ENCODE measurements at regions not wholly inside any gene's neighbourhood (a gene's known extent, or its start where the extent isn't known, plus 50 kb on each side); places are given as distances from the start of the nearest gene placed in this dataset.

DNA sequence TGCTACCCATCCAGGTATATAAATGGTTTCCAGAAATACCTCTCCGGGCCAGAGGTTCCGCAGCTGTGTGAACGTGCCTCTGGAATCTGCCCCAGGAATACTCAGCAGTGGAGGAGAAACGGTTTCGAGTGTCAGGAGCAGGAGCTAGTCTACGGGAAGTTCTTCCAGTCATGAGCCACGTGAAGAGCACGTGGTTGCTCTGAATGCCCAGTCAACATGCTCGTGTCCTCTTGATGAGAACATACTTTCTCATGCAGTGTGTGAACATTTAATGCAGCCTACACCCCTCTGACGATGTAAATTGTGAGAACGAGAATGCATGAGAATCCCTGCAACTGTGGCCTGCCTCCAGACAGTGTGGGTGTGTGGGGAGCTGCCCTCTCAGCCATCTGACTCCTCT lies 277.0 kb upstream of the SHH start:
- no peaks in the 10 kb centered on the region for H3K4me1 ChIP-seq (ENCODE audit: insufficient read depth, low read length)
- Mint-ChIP-seq H3K4me3 (no peak overlapping the region), H3K27ac (no peak overlapping the region), H3K36me3 (ENCODE audit: low read depth) (no peaks in the 10 kb centered on the region), H3K4me1 (ENCODE audit: low read depth) (peaks cover 15% of the 10 kb centered on the region), H3K9me3 (no peaks in the 10 kb centered on the region), H3K27me3 (no peaks in the 10 kb centered on the region)
- no peak overlapping the region for H3K4me3 ChIP-seq (ENCODE audit: low read length)
- CTCF ChIA-PET: no interaction called here
- no peaks in the 10 kb centered on the region for H3K27me3 ChIP-seq (ENCODE audit: control insufficient read depth in 1 of 2, insufficient read depth in 2 of 2, low read length in 2 of 2)
- H3K36me3 ChIP-seq (ENCODE audit: insufficient read depth, low read length): no peaks in the 10 kb centered on the region
- intact Hi-C loops (cut with DNase I, micrococcal nuclease): no loop called here
- POLR2A ChIA-PET: no interaction called here
- no peak overlapping the region for H3K27ac ChIP-seq (ENCODE audit: low read depth in 1 of 2, low read length in 2 of 2)
- H3K9me3 ChIP-seq (ENCODE audit: control insufficient read depth in 1 of 2, insufficient read depth in 1 of 2, low read length in 2 of 2): peaks cover 0 to 22% of the 10 kb centered on the region in 2 experiments
- TF ChIP-seq, protein P1, sequence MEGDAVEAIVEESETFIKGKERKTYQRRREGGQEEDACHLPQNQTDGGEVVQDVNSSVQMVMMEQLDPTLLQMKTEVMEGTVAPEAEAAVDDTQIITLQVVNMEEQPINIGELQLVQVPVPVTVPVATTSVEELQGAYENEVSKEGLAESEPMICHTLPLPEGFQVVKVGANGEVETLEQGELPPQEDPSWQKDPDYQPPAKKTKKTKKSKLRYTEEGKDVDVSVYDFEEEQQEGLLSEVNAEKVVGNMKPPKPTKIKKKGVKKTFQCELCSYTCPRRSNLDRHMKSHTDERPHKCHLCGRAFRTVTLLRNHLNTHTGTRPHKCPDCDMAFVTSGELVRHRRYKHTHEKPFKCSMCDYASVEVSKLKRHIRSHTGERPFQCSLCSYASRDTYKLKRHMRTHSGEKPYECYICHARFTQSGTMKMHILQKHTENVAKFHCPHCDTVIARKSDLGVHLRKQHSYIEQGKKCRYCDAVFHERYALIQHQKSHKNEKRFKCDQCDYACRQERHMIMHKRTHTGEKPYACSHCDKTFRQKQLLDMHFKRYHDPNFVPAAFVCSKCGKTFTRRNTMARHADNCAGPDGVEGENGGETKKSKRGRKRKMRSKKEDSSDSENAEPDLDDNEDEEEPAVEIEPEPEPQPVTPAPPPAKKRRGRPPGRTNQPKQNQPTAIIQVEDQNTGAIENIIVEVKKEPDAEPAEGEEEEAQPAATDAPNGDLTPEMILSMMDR (IDR thresholded peaks at IDR 0.05): no peak
- no peak for DNase-seq
- ATAC-seq (ENCODE audit: poor library complexity): no peak

DNA sequence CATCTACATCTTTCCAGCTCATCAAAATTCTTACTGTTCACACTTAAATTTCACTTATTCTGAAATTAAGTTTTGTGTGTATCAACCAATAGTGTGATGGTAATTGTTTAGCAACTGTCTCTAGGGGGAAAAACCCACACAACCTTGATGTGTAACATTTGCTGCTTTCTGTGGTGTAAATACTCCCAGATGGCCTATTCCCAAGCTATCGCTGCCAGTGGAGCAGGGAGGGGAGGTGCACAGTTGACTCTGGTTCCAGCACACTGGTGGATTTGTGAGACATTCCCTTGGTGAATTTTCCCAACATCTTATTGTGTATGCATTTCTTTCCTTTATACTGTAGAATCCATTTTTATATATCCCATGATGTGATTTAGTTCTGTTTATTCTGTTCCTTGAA lies 275.9 kb upstream of the SHH start:
- TF ChIP-seq, protein P1 (IDR thresholded peaks at IDR 0.05): no peak
- H3K4me1 Mint-ChIP-seq (ENCODE audit: low read depth): peaks cover 15% of the 10 kb centered on the region
- ChIA-PET POLR2A (no interaction called here), CTCF (no interaction called here)
- no peaks in the 10 kb centered on the region for H3K4me1 ChIP-seq (ENCODE audit: insufficient read depth, low read length)
- no peaks in the 10 kb centered on the region for H3K36me3 ChIP-seq (ENCODE audit: insufficient read depth, low read length)
- H3K27ac Mint-ChIP-seq: no peak overlapping the region
- no peaks in the 10 kb centered on the region for H3K36me3 Mint-ChIP-seq (ENCODE audit: low read depth)
- H3K27me3 ChIP-seq (ENCODE audit: control insufficient read depth in 1 of 2, insufficient read depth in 2 of 2, low read length in 2 of 2): no peaks in the 10 kb centered on the region
- no peaks in the 10 kb centered on the region for H3K27me3 Mint-ChIP-seq
- DNase-seq (no peak), ATAC-seq (ENCODE audit: poor library complexity) (no peak)
- no peak overlapping the region for H3K27ac ChIP-seq (ENCODE audit: low read depth in 1 of 2, low read length in 2 of 2)
- no peaks in the 10 kb centered on the region for H3K9me3 Mint-ChIP-seq
- H3K4me3 Mint-ChIP-seq: no peak overlapping the region
- H3K4me3 ChIP-seq (ENCODE audit: low read length): no peak overlapping the region
- peaks cover 0 to 19% of the 10 kb centered on the region in 2 experiments for H3K9me3 ChIP-seq (ENCODE audit: control insufficient read depth in 1 of 2, insufficient read depth in 1 of 2, low read length in 2 of 2)
- intact Hi-C loops (cut with DNase I, micrococcal nuclease): no loop called here

DNA sequence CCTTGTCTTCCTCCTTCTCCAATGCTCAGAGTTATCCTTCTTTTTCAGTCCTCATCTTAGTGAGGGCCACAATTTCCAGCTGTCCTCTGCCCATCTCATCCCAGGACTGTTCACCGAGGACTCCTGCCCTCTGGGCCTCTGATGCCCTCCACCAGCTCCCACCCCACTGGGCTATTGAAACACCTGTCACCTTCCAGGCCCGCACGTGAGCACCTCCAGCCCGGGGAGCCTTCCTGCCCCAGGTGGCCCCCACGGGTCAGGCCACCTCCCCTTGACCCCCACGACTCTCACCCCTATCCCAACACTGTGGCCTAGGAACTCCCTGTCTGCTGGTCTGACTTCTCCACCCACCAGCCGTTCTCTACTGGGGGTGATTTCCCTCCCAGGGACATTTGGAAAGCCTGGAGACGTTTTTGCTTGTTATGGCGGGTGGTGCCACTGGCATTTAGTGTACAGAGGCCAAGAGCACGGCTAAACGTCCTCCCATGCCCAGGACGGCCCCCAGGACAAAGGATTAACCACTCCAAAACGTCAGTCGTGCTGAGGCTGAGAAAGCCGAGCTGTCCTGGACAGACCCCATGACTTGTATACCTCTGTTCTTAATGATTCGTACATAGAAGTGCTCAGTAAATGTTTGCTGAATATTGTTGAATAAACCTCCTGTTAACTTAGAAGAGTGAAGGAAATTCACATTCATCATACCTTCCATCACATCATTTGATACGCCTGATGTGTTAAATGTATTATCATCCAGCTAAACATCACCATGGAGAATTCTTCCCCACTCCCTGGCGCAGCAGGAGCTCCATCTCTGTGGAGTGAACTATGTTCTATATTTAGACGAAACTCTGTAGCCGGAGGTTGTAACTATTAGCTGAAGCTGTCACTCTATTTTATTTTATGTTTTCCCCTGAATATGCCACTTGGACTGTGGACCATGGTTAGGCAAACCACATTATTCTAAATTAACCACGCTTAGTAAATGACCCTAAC lies 270.1 kb upstream of the SHH start:
- Mint-ChIP-seq H3K4me1 (ENCODE audit: low read depth) (no peaks in the 10 kb centered on the region), H3K9me3 (no peaks in the 10 kb centered on the region), H3K27me3 (no peaks in the 10 kb centered on the region), H3K36me3 (ENCODE audit: low read depth) (no peaks in the 10 kb centered on the region), H3K27ac (no peak overlapping the region), H3K4me3 (no peak overlapping the region)
- DNase-seq (no peak), ATAC-seq (ENCODE audit: poor library complexity) (no peak)
- H3K4me3 ChIP-seq (ENCODE audit: low read length): no peak overlapping the region
- no peaks in the 10 kb centered on the region for H3K27me3 ChIP-seq (ENCODE audit: control insufficient read depth in 1 of 2, insufficient read depth in 2 of 2, low read length in 2 of 2)
- intact Hi-C loops (cut with DNase I, micrococcal nuclease): no loop called here
- no peak overlapping the region for H3K27ac ChIP-seq (ENCODE audit: low read depth in 1 of 2, low read length in 2 of 2)
- H3K36me3 ChIP-seq (ENCODE audit: insufficient read depth, low read length): no peaks in the 10 kb centered on the region
- POLR2A ChIA-PET: no interaction called here
- H3K9me3 ChIP-seq (ENCODE audit: control insufficient read depth in 1 of 2, insufficient read depth in 1 of 2, low read length in 2 of 2): peaks cover 0 to 5% of the 10 kb centered on the region in 2 experiments
- H3K4me1 ChIP-seq (ENCODE audit: insufficient read depth, low read length): no peaks in the 10 kb centered on the region
- CTCF ChIA-PET: no interaction called here
- TF ChIP-seq, protein P1 (IDR thresholded peaks at IDR 0.05): no peak

Data from CD4-positive, alpha-beta T cell (primary cell).